GM19463 (cell line): ENCODE measurements at regions not wholly inside any gene's neighbourhood (a gene's known extent, or its start where the extent isn't known, plus 50 kb on each side); places are given as distances from the start of the nearest gene placed in this dataset.

Experiments used
- ATAC-seq: cut with Tn5 transposase; IDR thresholded peaks from one replicate; pipeline ENCODE4 v1.9.1; 2021; ENCODE audit warnings: mild to moderate bottlenecking, moderate library complexity; ENCODE audit not compliant: unreplicated experiment

DNA sequence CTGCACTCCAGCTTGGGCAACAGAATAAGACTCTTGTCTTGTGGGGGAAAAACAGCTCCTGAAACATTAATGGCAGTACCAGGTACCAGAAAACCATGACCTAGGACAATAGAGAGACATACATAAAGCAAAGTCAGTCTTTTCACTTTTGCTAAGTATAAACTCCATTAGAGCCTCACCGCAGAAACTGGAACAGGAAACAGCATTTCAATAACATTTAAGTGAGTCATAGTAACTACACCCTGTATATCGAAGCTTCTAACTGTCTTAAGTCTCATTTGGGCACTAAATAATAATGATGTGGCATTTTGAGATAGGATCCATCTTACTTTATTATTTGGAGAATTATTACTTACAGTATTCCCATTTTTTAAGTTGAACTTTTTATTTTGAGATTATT, 517.8 kb upstream of the CELF2 start:
- no peak for ATAC-seq

DNA sequence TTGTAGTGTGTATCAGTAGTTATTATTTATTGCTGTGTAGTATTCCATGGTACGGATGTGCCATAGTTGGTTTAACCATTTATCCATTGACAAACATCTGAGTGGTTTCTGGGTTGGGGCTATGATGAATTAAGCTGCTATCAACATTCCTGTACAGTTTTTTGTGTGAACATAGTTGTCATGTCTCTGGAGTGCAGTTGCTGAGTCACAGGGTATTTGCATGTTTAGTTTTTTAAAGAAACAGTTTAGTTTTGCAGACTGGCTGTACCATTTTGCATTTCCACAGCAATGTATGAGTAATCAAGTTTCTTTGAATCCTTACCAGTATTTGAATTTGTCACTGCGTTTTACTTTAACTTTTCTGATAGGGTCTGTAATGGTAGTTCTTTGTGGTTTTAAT, 516.7 kb upstream of the CELF2 start:
- ATAC-seq: no peak

DNA sequence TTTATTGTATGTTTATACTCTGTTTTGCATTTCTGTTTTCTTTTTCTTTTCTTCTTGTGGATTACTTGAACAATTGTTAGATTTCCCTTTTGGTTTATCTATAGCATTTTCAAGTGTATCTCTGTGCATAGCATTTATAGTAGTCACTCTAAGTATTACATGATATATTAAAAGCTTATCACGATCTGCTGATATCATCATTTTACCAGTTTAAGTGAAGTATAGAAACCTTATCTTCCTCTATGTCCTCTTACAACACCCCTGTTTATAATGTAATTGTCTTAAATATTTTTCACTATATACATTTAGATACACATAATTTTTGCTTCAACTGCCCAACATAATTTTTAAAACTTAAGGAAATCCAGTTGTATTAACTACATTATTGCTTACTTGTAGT, 513.9 kb upstream of the CELF2 start:
- no peak for ATAC-seq

DNA sequence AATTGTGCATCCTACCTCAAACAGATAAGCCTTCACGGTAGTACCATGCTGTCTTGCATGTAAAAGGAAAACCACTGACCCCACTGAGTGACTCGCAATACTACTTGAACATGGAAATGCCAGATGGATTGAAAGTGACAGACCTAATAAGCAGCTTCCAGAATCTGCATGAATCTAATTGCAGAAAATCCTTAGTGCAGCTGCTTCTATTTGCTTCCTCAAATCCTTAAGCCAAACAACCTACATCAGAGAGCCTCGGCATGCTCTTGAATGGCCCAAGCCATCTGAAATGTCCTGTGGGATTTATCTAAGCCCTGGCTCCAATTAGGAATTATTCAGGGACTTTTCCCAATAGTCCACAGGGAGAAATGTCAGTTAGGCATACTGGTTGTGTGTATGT, 509.5 kb upstream of the CELF2 start:
- no peak for ATAC-seq

DNA sequence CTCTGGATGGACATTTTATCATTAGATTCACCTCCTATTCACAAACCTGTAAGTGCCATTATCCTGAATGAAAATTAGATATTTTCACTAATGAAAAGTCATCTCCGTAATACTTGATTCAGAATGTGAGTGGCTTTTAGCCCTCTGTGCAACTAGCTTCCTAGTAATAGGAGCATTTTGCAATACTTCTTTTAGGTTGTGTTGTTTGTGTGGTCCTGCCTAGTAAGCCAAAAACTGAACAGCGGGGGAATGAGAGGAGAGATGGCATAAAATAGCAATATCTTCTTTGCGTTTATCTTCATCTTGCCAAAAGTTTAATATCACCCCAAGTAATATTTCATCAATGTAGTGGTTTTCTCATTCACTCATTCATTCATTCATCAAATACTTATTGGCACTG, 507.5 kb upstream of the CELF2 start:
- no peak for ATAC-seq

DNA sequence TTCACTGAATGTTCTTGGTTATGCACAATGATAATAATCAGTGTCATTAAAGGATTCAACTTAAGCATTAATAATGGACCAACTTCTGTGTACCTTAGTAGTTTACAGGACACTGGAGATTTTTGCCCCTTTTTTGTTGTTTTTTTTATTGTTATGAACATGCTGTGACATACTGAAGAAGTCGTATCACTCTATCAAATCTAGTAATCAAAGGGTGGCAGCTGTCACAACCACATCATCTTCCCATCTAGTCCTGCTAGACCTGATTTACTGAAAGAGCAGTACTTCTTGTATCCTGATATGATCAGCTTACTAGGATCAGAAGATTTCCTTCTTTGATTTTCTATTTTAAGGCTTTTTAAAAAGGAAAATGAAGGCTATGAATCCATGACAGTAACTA, 504.6 kb upstream of the CELF2 start:
- no peak for ATAC-seq

DNA sequence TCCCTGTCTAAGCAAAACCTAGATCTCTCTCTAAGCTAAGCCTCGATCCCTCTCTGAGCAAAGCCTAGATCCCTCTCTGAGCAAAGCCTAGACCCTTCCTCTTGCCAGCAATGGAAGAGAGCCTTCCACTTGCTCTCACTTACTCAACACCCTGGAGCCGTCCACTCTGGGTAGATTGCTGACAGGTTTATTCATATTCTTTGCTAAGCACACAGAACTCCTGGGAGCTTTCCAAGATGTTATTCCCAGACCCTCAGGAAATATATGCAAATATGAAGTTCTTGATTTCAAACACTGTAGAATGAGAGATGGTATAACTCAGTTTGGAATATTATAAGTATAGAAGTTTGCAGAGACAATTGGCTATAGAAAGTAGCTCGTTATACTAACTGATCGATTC, 503.8 kb upstream of the CELF2 start:
- no peak for ATAC-seq

DNA sequence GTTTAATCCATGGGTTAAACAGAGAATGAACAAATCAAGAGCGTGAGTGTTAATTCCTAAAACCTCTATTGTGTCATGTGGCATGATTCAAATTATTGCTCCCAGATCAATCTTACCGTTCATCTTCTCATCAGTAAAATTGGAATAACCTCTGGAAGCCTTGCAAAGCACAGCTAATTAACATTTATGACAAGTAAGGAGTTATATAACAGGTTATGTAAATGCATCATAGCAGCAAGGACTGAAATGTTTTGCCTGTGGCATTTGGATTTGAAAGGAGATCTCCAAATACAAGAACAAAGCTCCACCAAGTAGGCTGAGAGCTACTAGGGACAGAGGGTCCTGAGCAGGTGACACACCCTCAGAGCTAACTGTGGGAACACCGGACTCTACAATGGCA, 502.9 kb upstream of the CELF2 start:
- no peak for ATAC-seq

DNA sequence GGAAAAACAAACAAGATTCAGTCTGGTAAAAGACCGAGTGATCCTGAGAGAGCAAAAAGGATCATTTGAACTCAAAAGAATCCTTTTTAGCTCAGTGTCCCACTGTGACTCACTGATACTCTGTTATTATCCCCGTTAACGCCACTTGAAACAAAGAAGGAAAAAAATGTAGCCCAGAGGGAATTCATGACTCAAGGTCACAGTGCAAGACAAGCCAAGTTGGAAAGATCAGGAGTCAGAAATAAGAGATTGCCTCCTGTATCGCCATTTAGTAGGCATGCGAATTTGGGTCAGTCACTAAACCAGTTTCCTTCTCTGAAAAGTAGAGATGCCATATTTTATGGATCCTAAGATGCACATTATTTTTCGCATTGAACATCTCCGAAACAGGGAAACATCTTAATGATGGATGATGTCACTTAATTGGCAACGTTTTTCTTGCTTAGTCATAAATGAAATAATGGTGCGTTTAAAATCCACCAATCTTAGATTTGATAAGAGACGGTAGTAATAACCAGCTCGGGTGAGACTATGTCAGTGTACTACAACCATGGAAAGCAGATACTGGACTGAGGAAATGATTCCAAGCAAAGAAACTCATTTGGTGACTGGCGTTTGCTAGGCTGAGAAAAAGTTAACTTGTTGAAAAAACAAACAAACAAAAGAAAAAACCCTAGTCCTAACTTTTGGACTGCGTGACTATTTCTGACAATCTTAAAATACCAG, 502.0 kb upstream of the CELF2 start:
- ATAC-seq: no peak

DNA sequence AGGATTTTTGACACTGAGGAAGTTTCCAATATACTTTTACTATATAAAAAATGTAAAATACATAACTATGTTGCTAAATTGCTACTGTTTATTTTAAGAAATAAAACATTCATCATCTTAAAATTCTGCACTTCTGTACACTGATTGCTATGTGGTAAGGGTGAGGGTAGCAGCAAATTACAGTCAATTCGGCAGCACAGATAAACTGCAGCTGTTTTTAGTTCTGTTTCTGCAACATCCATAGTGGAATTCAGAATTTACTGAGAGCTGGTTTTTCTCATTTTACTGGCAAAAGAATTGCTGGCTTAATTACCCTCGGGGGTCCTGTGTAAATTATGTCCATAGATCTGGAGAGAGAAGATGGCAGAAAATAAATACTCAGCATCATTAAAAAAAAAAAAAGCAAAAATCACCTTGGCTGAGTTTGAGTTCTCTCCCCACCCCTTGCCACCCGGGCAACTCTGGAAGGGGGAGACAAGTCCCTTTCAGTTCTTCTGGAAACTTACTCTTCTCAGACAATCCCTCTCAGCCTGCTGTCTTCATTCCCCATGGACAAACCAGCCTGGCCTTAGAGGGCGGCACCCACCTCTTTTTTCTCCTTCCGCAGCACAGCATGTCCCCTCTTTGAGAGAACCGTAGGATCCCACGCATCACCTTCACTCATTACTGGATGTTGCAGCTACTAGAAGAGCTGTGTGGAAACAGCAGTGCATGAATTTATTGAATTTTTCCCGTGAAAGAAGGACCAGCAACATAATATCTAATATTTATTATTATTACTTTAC, 501.1 kb upstream of the CELF2 start:
- no peak for ATAC-seq

DNA sequence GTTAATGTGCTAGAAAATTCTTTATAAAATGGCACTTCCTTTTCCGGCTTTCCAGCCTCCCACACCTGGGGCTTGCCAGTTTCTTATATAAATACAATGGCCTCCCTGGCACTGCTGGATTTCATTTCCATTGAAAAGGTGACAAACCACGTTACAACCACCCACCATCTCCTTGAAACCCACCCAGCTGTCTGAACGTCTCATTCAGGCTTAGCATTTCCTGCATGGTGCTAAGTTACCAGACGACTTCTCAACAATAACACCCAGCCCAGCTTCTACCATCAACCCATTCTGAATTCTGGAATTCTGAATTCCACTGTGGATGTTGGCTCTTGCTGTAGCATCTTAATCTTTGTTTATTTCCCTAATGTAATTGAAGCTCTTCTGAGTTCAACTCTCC, 499.8 kb upstream of the CELF2 start:
- ATAC-seq: no peak

DNA sequence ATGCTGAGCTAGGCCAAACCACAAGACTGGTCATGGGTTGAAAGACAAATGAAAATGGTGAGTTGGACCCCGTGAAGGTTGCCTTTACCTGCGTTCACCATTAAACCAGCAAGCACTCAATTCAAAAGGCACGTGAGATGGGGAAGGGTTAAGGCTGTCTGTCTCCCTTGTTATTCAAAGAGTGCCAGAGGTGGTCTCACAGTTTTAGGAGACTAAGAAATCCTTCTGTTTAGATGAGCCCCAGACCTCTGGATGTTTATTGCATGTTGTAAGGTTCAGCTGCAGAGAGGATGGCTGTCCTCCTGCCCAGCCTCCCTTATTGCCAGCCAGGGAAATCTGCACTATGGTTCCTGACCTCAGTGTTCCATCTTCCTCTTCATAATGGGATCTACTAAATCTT, 498.0 kb upstream of the CELF2 start:
- no peak for ATAC-seq

DNA sequence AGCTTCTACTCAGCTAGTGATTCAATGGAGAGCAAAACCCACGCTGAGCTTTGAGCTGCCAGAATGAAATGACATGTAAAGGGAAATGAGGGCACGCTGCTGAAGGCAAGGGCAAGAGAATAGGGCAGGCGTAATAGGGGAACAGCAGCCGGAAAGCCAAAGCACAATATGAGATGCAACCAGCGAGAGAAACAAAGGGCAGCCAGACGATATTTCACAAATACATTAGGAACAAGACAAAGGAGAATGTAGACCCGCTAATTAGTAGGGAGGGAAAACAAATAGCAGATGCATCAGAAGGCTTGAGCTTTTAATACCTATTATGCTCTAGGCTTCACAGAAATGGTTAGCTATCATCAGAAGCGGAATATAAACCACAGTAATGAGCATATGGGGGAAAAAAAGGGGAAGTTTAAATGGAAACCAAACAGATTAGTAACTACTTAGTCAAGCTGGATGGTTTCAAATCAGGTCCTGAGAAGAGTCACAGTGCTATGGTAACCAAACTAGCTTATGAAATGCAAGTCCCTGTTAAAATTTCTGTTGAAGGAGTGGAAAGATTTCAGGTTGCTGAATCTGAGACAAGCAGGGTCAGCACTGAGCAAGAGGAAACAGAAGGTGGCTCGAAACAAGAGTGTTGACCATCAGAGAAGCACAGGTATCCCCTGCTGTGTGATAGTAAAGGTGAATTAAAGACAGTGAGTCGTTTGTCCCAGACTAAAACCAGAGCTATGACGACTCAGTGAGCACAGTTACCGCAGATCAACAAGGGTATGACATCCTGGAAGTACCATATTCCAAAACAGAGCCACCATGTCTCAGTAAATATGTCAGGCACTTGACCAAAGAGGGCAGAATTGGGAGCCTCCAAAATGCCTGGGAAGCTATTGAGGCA, 496.9 kb upstream of the CELF2 start:
- peak; percentile 83 for ATAC-seq

DNA sequence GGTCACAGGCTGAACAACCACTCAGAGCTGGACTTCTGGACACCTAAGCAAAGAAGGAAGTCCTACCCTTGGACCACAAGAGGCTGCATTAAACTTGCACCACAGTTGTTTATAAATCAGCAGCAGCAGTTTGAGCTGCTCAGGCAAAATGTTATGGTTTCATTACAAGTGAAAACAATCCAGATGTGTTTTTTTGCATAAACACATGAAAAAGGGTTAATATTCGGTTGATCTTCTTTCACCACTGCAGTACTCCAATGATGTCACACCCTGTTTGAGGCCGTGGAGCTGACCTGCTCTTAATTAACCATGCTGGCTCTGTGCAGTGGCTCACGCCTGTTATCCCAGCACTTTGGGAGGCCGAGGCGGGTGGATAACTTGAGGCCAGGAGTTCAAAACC, 490.8 kb upstream of the CELF2 start:
- no peak for ATAC-seq

DNA sequence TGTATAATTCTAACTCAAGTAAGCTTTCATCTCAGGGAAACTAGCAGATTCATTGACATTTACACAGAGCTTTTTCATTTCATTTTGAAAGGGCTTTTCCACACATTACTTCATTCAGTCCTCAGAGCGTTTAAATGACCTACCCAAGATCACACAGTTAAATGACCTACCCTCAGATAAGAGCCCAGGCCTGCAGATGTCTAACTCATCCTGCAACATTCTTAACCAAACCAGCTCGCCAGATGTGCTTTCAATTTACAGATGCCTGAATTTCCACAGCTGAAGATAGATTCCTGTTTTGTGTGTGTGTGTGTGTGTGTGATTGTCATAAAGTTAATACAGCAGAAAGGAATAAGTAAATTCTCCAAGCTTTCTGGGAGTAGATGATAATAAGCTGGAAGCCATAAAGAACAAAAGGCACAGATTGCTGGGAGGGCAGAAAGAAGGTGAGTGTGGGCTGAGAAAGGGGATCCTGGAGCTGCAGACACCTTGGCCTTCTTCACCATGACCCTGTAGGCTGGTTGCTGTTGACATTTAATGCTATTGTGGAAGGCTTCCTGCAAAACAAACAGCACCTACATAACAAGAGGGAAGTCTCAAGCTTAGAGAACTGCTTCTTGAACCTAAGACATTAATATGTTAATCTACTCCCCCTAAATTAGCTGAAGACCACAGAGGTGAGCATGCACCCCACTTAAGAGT, 489.7 kb upstream of the CELF2 start:
- no peak for ATAC-seq

DNA sequence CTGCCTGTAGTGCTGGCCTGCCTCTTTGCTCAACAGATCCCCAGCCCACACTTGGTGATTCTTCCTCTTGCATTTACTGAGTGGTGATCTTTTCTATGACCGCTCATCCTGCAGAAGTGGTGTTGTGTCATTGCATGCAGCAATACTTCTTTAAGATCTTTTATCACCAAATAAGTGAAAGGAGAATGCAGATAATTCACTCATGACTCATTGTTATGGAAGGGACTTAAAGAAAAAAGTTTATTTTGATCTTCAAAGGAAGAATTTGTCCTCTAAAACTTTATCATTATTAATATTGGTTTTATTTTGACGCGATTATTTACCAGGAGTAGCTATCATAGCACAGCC, 489.1 kb upstream of the CELF2 start:
- ATAC-seq: no peak

DNA sequence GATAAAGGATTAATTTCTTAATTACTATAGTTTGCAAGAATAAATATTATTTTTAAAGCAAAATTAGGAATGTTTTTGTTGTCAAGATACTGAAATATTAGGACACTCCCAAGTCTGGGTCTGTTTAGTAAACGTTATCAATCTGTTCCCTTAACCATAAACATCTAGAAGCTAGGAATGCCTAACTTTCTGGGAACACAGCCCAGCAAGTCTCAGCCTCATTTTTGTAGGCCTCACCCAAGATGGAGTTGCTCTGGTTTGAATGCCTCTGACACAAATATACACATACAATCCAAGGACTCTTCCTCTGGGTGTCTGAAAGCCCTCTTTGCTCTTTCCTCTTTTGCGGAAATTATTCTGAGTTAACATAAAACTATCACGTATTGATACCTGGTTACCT, 487.4 kb upstream of the CELF2 start:
- no peak for ATAC-seq

DNA sequence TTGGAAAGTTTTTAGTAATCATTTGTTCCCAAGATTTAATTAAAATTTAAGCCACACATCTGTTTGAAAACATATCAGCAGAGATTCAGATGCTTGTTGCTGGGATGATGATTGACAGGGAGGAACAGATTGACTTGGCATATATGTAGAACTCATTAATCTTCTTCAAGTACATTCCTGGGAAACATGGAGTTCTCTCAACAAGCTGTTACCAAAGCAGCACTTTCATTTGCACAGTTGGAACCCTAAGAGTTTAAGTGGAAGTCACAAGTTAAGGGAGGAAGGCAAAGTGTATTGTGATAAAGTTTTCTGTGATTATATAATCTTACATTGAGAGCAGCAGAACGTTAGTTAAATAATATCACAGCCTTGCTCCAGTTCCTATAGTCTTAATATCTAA, 485.4 kb upstream of the CELF2 start:
- no peak for ATAC-seq

DNA sequence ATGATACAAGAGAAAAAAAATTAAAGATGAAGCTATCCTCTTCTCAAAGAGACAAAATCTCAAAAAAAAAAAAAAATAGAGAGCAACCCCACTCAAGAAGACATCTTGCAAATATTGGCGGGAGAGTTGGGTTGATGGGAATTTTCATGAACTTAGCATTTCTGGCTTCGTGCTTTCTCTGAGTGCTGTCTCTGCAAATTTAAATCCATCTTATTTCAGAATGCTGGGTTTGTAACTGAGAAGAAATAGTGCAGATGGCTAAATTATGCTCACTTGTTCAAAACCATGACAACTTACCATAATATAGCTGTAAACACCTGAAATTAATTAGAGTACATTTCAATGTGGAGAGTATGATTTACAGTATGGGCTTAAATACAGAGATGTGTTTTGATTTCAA, 484.8 kb upstream of the CELF2 start:
- ATAC-seq: no peak

DNA sequence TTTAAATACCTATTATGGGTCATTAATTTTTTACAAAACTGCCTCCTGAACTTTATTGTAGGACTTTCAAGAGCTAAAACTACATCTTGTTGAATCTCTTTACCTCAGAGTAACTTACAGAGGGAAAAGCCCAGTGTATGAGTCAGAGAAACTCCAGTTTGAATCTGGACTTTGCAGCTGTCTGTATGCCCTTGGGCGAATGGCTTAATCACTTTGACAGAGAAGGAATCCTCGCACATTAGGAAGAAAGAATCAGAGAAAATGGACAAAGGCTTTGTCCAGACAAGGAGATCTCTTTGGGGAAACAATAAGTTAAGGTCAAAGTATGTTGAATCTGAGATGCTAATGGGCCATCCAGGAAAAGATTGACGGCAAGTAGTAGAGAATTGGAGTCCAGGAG, 484.2 kb upstream of the CELF2 start:
- ATAC-seq: no peak

DNA sequence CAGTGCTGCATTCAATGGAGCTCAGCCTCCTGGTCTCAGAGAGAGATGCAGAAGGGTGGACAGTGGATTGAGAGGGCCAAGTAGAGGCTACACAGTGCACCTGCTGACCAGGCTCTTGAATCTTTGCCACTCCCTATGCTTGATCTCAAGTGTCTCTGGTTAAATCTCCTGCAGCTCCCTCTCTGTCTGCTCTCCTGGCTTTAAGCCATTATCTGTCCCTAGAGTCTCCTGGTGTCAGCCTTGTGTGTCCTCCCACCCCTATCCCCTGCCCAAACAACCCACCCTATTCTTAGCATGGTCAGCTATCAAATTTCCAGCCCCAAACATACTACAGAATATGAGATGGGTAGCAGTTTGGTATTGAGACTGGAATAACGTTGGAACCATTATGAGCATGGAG, 479.3 kb upstream of the CELF2 start:
- ATAC-seq: no peak
